Astrocyte of the cerebellum (primary cell): ENCODE measurements at regions not wholly inside any gene's neighbourhood (a gene's known extent, or its start where the extent isn't known, plus 50 kb on each side); places are given as distances from the start of the nearest gene placed in this dataset.

Experiments used
- DNase-seq: peaks from one replicate; pipeline ENCODE4 v3.0.0-alpha.2; 2011; ENCODE audit warnings: low read depth
- H3K4me3 ChIP-seq: 2 replicates; pipeline ENCODE4 v1.5.1; 2011; ENCODE audit warnings: mild to moderate bottlenecking, low read depth, low read length, moderate library complexity
- CTCF ChIP-seq: IDR thresholded peaks from 2 replicates; pipeline ENCODE4 v1.5.1; 2012; ENCODE audit warnings: low read length, low read depth, moderate library complexity, mild to moderate bottlenecking; ENCODE audit errors: missing control alignments
- in situ Hi-C: cut with HindIII; loops from 2 replicates; pipeline ENCODE4 v1.10.0; 2017; ENCODE audit warnings: low sequenced_read_pairs

GRCh38 chr21:41602531-41602930 lies 94.6 kb upstream of the TMPRSS2 start:
- in situ Hi-C loops: loop anchor here (25.0 kb wide), 1 partner anchor 335 kb away; no protein-coding TSS in a partner anchor
- DNase-seq: no peak
- no peak overlapping the region for H3K4me3 ChIP-seq
- TF ChIP-seq CTCF: no peak

- no peak overlapping the region for H3K4me3 ChIP-seq
- TF ChIP-seq CTCF: no peak
- DNase-seq: no peak
- in situ Hi-C loops: loop anchor here (25.0 kb wide), 1 partner anchor 336 kb away; no protein-coding TSS in a partner anchor
Measured at GRCh38 chr21:41601573-41602368, 93.8 kb upstream of the TMPRSS2 start.

- in situ Hi-C loops: loop anchor here (25.0 kb wide), 1 partner anchor 336 kb away; no protein-coding TSS in a partner anchor
- no peak for TF ChIP-seq CTCF
- no peak overlapping the region for H3K4me3 ChIP-seq
- DNase-seq: no peak
Measured at GRCh38 chr21:41600961-41601572, 93.1 kb upstream of the TMPRSS2 start.

GRCh38 chr21:41600556-41600955 lies 92.6 kb upstream of the TMPRSS2 start:
- in situ Hi-C loops: loop anchor here (25.0 kb wide), 1 partner anchor 337 kb away; no protein-coding TSS in a partner anchor
- H3K4me3 ChIP-seq: no peak overlapping the region
- TF ChIP-seq CTCF: no peak
- DNase-seq: no peak

- in situ Hi-C loops: loop anchor here (25.0 kb wide), 1 partner anchor 337 kb away; no protein-coding TSS in a partner anchor
- no peak for DNase-seq
- H3K4me3 ChIP-seq: no peak overlapping the region
- TF ChIP-seq CTCF: no peak
Measured at GRCh38 chr21:41600116-41600515, 92.2 kb upstream of the TMPRSS2 start.

- in situ Hi-C loops: no loop called here
Measured at GRCh38 chr21:41598561-41599431, 90.8 kb upstream of the TMPRSS2 start.

More at GRCh38 chr21:41598561-41599431, 90.8 kb upstream of the TMPRSS2 start:
- no peak for TF ChIP-seq CTCF
- DNase-seq: no peak
- H3K4me3 ChIP-seq: no peak overlapping the region
